ENCODE measurements at regions not wholly inside any gene's neighbourhood (a gene's known extent, or its start where the extent isn't known, plus 50 kb on each side); places are given as distances from the start of the nearest gene placed in this dataset.

DNA sequence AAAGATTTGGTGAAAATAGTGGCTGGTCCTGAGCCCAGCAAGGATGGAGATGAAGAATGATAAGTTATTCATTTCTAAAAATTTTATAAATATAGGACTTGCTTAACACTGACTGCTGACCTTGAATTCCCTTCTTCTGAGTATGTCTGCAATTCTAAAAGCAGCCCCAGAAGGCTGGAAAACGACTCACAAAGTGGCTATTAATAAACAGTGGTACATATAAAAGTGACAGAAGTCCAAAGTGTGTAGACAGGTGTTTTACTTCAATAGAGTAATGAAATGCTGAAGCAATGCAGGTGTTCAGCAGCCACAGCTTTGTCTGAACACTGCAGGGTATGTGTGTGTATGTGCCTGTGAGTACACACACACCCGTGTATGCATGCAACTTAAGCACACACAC is 219.0 kb upstream of the NRIP1 start:
- Histone ChIP-seq H3K27ac (ENCODE audit: low read depth, low read length) (no peak overlapping the region), H3K9me3 (ENCODE audit: insufficient read depth, low read depth, low read length) (no peaks in the 10 kb centered on the region), H2BK5ac (ENCODE audit: low read depth, low read length, poor library complexity) (no peak overlapping the region), H3K4me2 (ENCODE audit: low read length) (no peak overlapping the region), H2BK12ac (ENCODE audit: low read length) (no peak overlapping the region), H2AFZ (ENCODE audit: insufficient read depth, low read length, poor library complexity) (no peak overlapping the region), H3K4me1 (ENCODE audit: control insufficient read depth in 1 of 2, insufficient read depth in 2 of 2, low read length in 2 of 2) (no peaks in the 10 kb centered on the region), H3K79me1 (ENCODE audit: low read length) (no peaks in the 10 kb centered on the region), H3K9ac (ENCODE audit: low read length) (no peak overlapping the region), H4K8ac (ENCODE audit: low read depth, low read length) (no peak overlapping the region), H3K14ac (ENCODE audit: low read length) (no peak overlapping the region), H3K27me3 (ENCODE audit: insufficient read depth, low read length) (no peaks in the 10 kb centered on the region), H3K79me2 (ENCODE audit: control insufficient read depth, insufficient read depth, low read length, poor library complexity) (no peaks in the 10 kb centered on the region), H3K18ac (ENCODE audit: low read length) (no peak overlapping the region), H4K12ac (ENCODE audit: low read depth, low read length) (no peak overlapping the region), H2AK5ac (ENCODE audit: low read length) (no peak overlapping the region), H3K36me3 (ENCODE audit: control insufficient read depth in 1 of 2, insufficient read depth in 2 of 2, low read length in 2 of 2) (no peaks in the 10 kb centered on the region), H3K4me3 (ENCODE audit: low read depth, low read length) (no peak overlapping the region), H2BK120ac (ENCODE audit: insufficient read depth, low read length, poor library complexity) (no peak overlapping the region), H3K23ac (ENCODE audit: low read length) (no peak overlapping the region), H3K4ac (ENCODE audit: low read depth, low read length) (no peak overlapping the region), H4K91ac (ENCODE audit: low read depth, low read length) (no peak overlapping the region)
- no peak for DNase-seq
- no CpG with 5 or more reads among the region's 2 CpGs for WGBS (ENCODE audit: extremely low coverage, insufficient coverage, insufficient read length)

DNA sequence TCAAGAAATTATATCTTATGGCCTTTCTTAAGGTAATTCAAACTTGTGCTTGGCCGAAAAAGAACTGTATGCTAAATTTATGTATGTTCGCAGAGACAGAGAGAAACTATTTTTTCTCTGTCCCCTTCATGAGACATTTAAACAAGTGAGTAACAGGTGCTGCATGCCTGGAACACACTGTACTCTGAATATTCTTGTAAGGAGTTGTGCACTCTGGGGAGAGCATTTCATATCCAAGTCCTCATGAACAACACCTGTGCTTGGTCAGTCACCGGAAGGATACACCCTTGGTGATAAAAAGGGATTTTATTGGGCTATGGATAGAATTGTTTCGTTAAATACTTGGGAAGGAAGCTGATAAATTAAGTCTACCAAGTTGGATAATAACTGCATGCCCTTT is 220.8 kb upstream of the NRIP1 start:
- Histone ChIP-seq H3K27ac (ENCODE audit: low read depth, low read length) (no peak overlapping the region), H3K18ac (ENCODE audit: low read length) (no peak overlapping the region), H3K14ac (ENCODE audit: low read length) (no peak overlapping the region), H3K4me3 (ENCODE audit: low read depth, low read length) (no peak overlapping the region), H4K12ac (ENCODE audit: low read depth, low read length) (no peak overlapping the region), H3K9me3 (ENCODE audit: insufficient read depth, low read depth, low read length) (no peaks in the 10 kb centered on the region), H2AFZ (ENCODE audit: insufficient read depth, low read length, poor library complexity) (no peak overlapping the region), H3K23ac (ENCODE audit: low read length) (no peak overlapping the region), H2BK120ac (ENCODE audit: insufficient read depth, low read length, poor library complexity) (no peak overlapping the region), H3K4ac (ENCODE audit: low read depth, low read length) (no peak overlapping the region), H3K4me2 (ENCODE audit: low read length) (no peak overlapping the region), H2BK12ac (ENCODE audit: low read length) (no peak overlapping the region), H2BK5ac (ENCODE audit: low read depth, low read length, poor library complexity) (no peak overlapping the region), H3K36me3 (ENCODE audit: control insufficient read depth in 1 of 2, insufficient read depth in 2 of 2, low read length in 2 of 2) (no peaks in the 10 kb centered on the region), H3K27me3 (ENCODE audit: insufficient read depth, low read length) (no peaks in the 10 kb centered on the region), H4K8ac (ENCODE audit: low read depth, low read length) (no peak overlapping the region), H4K91ac (ENCODE audit: low read depth, low read length) (no peak overlapping the region), H3K79me1 (ENCODE audit: low read length) (peaks cover 7% of the 10 kb centered on the region), H2AK5ac (ENCODE audit: low read length) (no peak overlapping the region), H3K9ac (ENCODE audit: low read length) (no peak overlapping the region), H3K79me2 (ENCODE audit: control insufficient read depth, insufficient read depth, low read length, poor library complexity) (peaks cover 2% of the 10 kb centered on the region), H3K4me1 (ENCODE audit: control insufficient read depth in 1 of 2, insufficient read depth in 2 of 2, low read length in 2 of 2) (peaks cover 2 to 6% of the 10 kb centered on the region in 2 experiments)
- no CpG with 5 or more reads among the region's 4 CpGs for WGBS (ENCODE audit: extremely low coverage, insufficient coverage, insufficient read length)
- DNase-seq = no peak

DNA sequence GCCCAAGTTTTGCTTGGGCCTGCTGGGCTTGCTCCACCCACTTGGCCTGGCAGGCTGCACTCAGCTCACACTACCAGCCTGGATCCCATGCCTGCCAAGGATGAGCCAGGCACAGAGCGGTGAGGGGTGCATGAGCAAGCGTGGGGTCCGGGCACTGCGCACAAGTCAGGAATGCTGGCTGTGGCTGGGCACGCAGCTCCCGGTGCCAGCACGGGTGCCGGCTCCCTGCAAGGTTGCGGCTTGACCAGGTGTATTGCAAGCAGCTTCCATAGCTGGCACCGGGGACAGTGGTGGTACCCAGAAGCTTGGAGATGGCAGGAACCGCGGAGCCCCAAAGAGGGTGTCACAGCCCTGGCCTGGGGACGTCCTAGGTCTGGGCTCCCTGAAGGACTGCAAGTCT is 224.4 kb upstream of the NRIP1 start:
- Histone ChIP-seq H2BK5ac (ENCODE audit: low read depth, low read length, poor library complexity) (no peak overlapping the region), H2AFZ (ENCODE audit: insufficient read depth, low read length, poor library complexity) (no peak overlapping the region), H4K8ac (ENCODE audit: low read depth, low read length) (no peak overlapping the region), H3K79me2 (ENCODE audit: control insufficient read depth, insufficient read depth, low read length, poor library complexity) (peaks cover 3% of the 10 kb centered on the region), H3K4me2 (ENCODE audit: low read length) (no peak overlapping the region), H2BK120ac (ENCODE audit: insufficient read depth, low read length, poor library complexity) (no peak overlapping the region), H2BK12ac (ENCODE audit: low read length) (peak overlapping the region; percentile 38), H3K27me3 (ENCODE audit: insufficient read depth, low read length) (no peaks in the 10 kb centered on the region), H3K18ac (ENCODE audit: low read length) (no peak overlapping the region), H3K36me3 (ENCODE audit: control insufficient read depth in 1 of 2, insufficient read depth in 2 of 2, low read length in 2 of 2) (no peaks in the 10 kb centered on the region), H3K9ac (ENCODE audit: low read length) (no peak overlapping the region), H3K4me3 (ENCODE audit: low read depth, low read length) (no peak overlapping the region), H3K4ac (ENCODE audit: low read depth, low read length) (no peak overlapping the region), H4K12ac (ENCODE audit: low read depth, low read length) (no peak overlapping the region), H3K79me1 (ENCODE audit: low read length) (peaks cover 14% of the 10 kb centered on the region), H3K23ac (ENCODE audit: low read length) (no peak overlapping the region), H4K91ac (ENCODE audit: low read depth, low read length) (no peak overlapping the region), H3K4me1 (ENCODE audit: control insufficient read depth in 1 of 2, insufficient read depth in 2 of 2, low read length in 2 of 2) (peaks cover 7 to 12% of the 10 kb centered on the region in 2 experiments), H3K27ac (ENCODE audit: low read depth, low read length) (no peak overlapping the region), H3K14ac (ENCODE audit: low read length) (peak overlapping the region; percentile 0), H3K9me3 (ENCODE audit: insufficient read depth, low read depth, low read length) (no peaks in the 10 kb centered on the region), H2AK5ac (ENCODE audit: low read length) (peak overlapping the region; percentile 59)
- WGBS (ENCODE audit: extremely low coverage, insufficient coverage, insufficient read length) = no CpG with 5 or more reads among the region's 13 CpGs
- DNase-seq = no peak

DNA sequence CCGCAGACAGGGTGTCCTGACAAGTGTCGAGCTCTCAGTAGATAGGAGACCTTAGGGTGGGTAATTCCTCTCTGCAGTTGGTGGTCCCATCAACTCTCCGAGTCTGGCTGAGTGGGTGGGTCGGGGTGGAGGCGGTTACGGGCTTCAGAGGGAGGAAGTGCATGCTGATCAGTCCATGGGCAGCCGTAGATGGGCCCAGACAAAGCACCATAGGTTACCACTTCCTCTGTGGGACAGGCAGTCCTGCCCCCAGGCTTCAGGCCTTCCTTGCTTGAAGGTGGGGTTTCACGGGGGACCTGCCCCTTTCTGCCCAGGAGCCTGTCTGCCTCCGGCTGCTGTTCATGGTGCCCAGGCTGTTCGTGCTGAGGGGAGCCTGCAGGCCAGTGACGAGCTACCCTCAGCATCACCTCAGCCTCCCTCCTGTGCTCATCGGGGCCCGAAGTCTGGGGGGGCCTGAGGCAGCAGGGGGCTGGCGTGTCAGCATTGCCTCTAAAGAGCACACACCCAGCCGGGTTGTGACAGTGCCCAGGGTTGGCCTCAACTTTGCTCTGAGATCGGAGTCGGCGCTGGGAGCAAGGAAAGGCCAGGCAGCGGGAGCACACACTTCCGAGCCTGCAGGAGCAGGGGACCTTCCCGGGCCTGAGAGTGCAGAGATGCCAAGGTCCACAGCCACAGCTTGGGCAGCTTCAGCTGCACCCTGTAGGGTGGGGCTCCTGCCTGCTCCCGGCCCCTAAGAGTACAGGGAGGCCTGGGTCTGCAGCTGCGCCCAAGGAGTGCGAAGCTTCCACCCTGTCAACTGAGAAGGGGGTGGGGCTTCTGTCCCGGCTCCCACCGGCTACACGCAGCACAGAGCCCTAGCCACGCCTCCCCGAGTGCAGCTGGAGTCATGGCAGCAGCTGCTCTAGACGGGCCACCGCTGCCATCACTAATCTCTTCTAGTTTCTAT is 225.4 kb upstream of the NRIP1 start:
- Histone ChIP-seq H4K8ac (ENCODE audit: low read depth, low read length) (peak overlapping the region; percentile 71), H3K14ac (ENCODE audit: low read length) (peak overlapping the region; percentile 30), H3K9ac (ENCODE audit: low read length) (no peak overlapping the region), H3K79me1 (ENCODE audit: low read length) (peaks cover 14% of the 10 kb centered on the region), H3K23ac (ENCODE audit: low read length) (no peak overlapping the region), H4K12ac (ENCODE audit: low read depth, low read length) (no peak overlapping the region), H3K4ac (ENCODE audit: low read depth, low read length) (peak overlapping the region; percentile 70), H3K18ac (ENCODE audit: low read length) (peak overlapping the region; percentile 93), H2BK120ac (ENCODE audit: insufficient read depth, low read length, poor library complexity) (peak overlapping the region; percentile 97), H2AFZ (ENCODE audit: insufficient read depth, low read length, poor library complexity) (no peak overlapping the region), H3K36me3 (ENCODE audit: control insufficient read depth in 1 of 2, insufficient read depth in 2 of 2, low read length in 2 of 2) (no peaks in the 10 kb centered on the region), H2BK12ac (ENCODE audit: low read length) (peak overlapping the region; percentile 99), H3K9me3 (ENCODE audit: insufficient read depth, low read depth, low read length) (no peaks in the 10 kb centered on the region), H3K79me2 (ENCODE audit: control insufficient read depth, insufficient read depth, low read length, poor library complexity) (peaks cover 3% of the 10 kb centered on the region), H3K4me2 (ENCODE audit: low read length) (no peak overlapping the region), H3K4me1 (ENCODE audit: control insufficient read depth in 1 of 2, insufficient read depth in 2 of 2, low read length in 2 of 2) (peaks cover 7 to 12% of the 10 kb centered on the region in 2 experiments), H3K27ac (ENCODE audit: low read depth, low read length) (no peak overlapping the region), H4K91ac (ENCODE audit: low read depth, low read length) (peak overlapping the region; percentile 89), H3K27me3 (ENCODE audit: insufficient read depth, low read length) (no peaks in the 10 kb centered on the region), H3K4me3 (ENCODE audit: low read depth, low read length) (peak overlapping the region; percentile 18), H2BK5ac (ENCODE audit: low read depth, low read length, poor library complexity) (peak overlapping the region; percentile 29), H2AK5ac (ENCODE audit: low read length) (peak overlapping the region; percentile 97)
- WGBS (ENCODE audit: extremely low coverage, insufficient coverage, insufficient read length) = no CpG with 5 or more reads among the region's 31 CpGs
- DNase-seq = peak; percentile 59 to 72

All from trophoblast cell (in vitro differentiated cells and primary cell).